HuH-7.5 (cell line): ENCODE measurements at regions not wholly inside any gene's neighbourhood (a gene's known extent, or its start where the extent isn't known, plus 50 kb on each side); places are given as distances from the start of the nearest gene placed in this dataset.

Experiments
- DNase-seq: peaks from one replicate; pipeline ENCODE4 v3.0.0; 2011; ENCODE audit warnings: low spot score

DNA sequence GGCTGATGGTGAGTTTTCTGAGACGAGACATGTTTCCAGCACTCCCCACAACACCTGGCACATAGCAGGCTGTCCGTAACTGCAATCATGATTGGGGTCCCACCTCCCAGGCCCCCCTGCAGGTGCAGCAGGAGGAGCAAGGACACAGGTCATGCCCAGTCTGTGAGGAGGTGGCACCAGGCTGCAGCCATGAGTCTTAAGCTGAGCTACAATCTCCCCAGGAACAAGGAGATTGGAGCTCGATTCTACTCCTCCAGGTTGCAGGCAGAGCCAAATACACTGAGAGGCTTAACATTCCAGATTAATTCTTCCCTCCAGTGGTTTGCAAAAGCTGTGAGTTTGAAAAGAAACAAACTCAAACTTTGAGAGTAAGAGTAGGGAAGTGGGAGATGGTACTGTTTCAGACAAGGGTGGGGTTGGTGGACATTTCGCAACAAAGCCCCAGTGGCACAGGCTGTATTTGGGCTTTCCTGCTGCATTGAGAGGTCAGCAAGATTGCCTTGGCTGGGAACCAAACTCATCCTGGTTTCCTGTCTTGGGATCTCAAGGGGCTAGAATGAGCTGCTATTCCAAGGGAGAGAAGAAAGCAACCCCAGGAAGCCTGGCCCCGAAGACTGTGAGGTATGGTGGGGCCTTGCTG is 64.8 kb upstream of the GALNT2 start:
- DNase-seq = no peak

DNA sequence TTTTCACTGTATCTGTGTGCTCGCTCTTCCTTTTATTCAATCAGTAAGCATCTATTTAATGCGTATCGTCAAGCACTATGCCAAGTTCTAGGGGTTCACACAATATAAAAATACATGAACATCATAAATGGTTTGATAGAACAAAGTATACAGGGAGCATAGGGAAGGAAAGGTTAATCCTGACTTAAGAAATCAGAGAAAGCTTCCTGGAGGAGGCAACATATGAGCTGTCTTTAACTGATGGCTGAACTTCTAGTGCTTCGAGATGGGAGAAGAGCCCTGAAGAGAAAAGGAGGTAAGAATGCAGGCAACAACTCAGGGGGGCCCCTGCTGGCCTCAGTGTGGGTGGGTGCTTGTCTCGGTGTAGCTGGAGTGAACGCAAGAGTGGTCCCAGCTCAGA is 63.6 kb upstream of the GALNT2 start:
- DNase-seq = no peak

DNA sequence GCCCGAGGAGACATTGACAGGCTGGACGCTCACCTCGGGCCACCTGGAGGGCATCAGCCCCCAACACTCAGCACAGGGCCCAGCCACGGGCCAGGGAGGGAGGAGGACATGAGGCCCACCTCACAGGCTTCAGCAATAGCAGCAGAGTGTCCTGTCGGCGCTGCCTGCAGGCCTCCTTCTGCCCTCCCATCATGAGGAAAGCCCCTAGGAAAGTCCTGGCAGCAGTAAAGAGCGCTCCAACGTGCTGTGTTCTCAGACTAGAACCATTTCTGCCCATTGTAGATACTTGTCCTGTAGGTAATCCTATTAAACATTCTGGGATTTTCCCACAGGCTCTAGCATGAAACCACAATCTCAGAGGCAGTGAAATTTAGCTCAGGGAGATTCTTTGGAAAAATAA is 62.0 kb upstream of the GALNT2 start:
- DNase-seq = no peak

DNA sequence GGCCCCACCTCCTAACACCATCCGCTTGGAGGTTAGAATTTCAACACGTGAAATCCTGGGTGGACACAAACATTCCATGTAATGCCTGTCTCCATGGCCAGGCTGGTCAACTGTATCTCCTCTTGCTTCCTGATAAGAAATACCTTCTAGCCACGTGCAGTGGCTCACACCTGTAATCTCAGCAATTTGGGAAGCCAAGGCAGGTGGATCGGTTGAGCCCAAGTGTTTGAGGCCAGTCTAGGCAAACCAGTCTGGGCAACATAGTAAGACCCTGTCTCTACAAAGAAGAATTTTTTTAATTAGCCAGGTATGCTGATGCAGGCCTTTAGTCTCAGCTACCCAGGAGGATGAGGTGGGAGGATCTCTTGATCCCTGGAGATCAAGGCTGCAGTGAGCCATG is 58.3 kb upstream of the GALNT2 start:
- no peak for DNase-seq

DNA sequence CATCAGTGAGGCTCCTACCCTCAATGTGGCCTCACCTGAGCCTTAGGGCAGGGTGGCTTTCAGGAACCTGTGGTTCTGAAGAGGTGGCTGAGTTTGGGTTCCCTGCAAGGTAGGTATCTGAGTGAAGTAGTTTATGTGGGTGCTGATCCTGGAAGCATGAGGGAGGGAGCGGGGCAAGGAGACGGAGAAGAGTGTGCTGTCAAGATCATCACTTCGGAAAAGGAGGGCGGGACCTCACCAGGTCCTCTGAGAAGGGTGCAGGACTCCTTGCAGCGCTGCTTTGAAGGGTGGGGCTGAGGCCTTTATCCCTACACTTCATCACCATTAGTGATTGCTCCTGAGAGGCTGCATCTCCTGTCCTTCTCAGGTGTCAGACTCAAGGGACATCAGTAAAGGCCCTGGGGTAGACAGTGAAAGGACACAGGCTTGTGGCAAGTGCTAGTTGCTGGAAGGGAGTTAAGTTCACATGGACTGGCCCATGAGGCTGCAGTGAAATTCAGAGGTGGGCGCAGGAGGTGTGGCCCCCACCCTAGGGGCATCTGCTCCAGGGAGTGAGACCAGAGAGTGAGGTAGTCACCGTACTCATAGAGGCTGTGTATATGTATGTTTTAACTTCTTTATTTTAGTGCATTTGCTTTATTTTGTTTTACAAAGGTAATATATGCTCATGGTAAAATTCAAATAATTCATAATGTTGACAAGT is 57.3 kb upstream of the GALNT2 start:
- no peak for DNase-seq

DNA sequence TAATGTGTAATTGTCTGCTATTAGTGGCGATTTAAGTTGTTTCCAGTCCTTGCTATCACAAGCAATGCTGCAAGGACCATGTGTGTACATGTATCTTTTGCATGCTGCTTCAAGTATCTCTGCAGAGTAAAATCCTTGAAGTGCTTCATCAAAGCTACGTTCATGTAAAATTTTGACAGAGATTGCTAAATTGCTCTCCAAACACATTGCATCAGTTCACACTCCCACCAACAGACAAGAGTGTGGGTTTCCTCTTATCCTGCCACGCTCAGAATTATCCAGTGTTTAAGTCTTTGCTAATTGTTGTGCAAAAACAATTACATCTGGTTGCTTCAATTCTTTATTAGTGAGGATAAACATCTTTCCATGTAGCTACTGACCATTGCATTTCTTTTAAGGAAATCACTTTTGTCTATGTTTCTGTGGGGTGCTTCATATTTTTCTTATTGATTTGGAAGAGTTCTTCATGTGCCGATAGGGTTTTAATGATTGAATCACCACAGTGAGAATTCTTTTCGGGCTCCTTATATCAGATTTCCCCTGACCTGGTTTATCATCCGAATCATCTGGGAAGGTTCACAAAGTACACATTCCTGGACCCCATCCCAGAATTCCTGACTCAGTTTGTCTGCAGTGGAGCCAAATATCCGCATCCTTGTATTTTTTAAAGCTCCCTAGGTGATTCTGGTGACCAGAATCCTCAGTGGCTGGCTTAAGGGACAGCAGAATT is 56.3 kb upstream of the GALNT2 start:
- DNase-seq = no peak

DNA sequence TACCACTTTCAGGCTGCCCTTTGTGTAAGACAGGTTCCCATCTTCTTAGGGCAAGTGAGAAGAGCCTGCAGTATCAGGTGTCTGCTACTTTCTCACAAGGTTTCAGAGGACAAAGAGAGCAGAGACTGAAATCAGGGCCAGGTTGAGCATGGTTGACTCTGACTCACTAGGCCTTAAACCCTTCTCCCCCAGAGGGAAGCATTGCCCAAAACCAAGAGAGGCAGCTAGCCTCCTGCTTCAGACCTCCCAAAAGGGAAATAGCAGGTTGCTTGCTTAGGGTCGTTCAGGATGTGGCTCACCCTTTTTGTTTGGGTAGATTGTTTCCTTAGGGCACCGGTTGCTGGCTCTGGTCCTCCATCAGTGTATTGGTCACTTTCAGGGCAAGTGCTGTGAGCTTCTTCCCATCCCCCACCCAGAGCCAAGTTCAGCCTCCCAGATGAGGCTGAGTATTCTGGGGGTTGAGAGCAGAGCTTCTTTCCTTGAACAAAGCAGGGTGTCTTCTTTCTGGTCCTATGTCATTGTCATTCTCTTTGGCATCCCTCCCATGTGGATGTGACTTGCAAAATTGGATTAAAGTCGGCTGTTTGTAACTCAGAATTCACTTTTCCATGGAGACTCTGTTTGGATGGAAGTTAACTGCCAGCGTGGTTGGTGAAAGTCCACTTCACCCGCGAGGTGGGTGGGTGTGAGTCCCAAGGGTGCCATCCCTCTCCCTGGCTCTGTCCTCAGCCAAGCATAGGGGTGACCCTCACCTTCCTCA is 55.5 kb upstream of the GALNT2 start:
- DNase-seq = no peak

DNA sequence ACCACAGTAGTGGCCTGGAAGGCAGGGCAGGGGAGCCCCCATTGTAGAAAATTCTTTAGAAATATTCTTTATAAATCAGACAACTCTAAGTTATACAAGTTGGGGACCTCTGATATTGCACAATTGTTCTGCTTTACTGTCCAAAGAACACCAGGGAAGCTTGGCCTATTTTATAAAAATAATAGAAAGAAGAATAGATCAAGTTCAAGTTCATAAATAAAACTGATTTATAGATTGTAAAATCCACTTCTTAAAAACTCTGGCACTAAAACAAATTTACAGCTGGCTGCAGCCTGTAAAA is 55.0 kb upstream of the GALNT2 start:
- no peak for DNase-seq

DNA sequence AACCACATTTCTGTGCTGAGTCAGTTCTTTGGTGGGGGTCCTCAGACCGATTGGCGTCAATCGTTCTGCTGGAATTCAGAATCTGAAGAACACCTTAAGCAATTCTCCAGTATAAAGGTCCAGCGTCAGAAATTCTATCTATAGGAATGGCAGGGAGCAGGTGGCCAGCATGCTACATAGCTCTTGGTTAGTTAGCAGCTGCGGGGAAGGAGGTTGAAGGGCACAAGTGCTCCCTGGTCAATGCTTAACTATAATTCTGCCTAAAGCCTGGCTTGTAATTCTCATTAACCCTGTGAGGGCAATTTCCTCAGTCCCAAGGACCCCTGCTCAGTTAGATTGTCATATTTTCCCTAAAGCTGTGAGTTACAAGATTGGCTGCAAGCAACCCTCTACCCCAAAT is 54.3 kb upstream of the GALNT2 start:
- no peak for DNase-seq

DNA sequence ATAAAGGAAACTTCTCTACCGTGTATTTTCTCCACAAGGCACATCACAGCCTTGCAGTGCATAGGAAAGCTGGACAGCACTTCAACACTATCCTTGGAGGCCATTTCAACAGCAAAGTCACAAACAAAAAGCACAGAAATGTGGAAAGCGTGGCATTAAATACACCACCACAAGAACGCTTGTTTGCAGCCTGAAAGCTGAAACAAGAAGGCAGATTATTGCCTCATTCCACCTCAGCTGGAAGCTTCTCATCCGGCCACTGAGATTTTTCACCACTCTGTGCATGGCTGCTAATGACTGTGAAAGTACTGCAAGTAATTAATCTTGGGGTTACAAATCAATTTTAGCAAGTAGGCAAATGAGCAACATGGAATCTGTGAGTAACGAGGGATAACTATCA is 50.9 kb upstream of the GALNT2 start:
- no peak for DNase-seq
